B cell (primary cell): ENCODE measurements at regions not wholly inside any gene's neighbourhood (a gene's known extent, or its start where the extent isn't known, plus 50 kb on each side); places are given as distances from the start of the nearest gene placed in this dataset.

ENCODE experiments used
- ATAC-seq: fragments of 200-7000 bp; cut with Tn5 transposase; one replicate; pipeline ENCODE4 v1.10.0; 2021; ENCODE audit warnings: low read depth, mild to moderate bottlenecking, moderate number of reproducible peaks, moderate library complexity
- CTCF ChIA-PET: fragments of 350-600 bp; sonication (Branson Sonifier 250); formaldehyde crosslinking; loops from one replicate; lab custom pipeline; 2021; ENCODE audit warnings: antibody characterized with exemption, inconsistent platforms; lab: Charles Lee
- POLR2A ChIA-PET: fragments of 350-600 bp; sonication (Branson Sonifier 250); formaldehyde crosslinking; loops from one replicate; lab custom pipeline; 2021; ENCODE audit warnings: antibody characterized with exemption; lab: Charles Lee
- DNase-seq: peaks from one replicate; pipeline ENCODE4 v3.0.0; 2013
- H2AFZ ChIP-seq: 2 replicates; pipeline ENCODE4 v1.6.1; 2012; ENCODE audit warnings: mild to moderate bottlenecking, low read depth, low read length; ENCODE audit not compliant: insufficient read depth, poor library complexity, severe bottlenecking
- H3K27ac ChIP-seq, 2 donors: 1 replicate in 1 of 2; 2 replicates in 1 of 2; pipeline ENCODE4 v1.5.1; 2012 to 2013; ENCODE audit warnings: low read length in 2 of 2, mild to moderate bottlenecking in 2 of 2, moderate library complexity in 1 of 2
- H3K27me3 ChIP-seq, 4 experiments: fragments of 200-600 bp in 1 of 4; sonication (generic) in 1 of 4; replicated peaks in 1 of 4; 1 replicate in 2 of 4; 2 replicates in 2 of 4; pipeline versions ENCODE4 v1.6.1 to v1.7.0; 2013 to 2016; ENCODE audit warnings: low read length in 3 of 4, mild to moderate bottlenecking in 2 of 4, mixed read lengths in 1 of 4, moderate library complexity in 1 of 4; ENCODE audit not compliant: insufficient read depth in 4 of 4, control insufficient read depth in 3 of 4; ENCODE audit errors: control extremely low read depth in 1 of 4
- H3K36me3 ChIP-seq, 2 experiments: replicated peaks in 1 of 2; 1 replicate in 1 of 2; 2 replicates in 1 of 2; pipeline versions ENCODE4 v1.6.1 to v1.7.1; 2013; ENCODE audit warnings: low read length in 1 of 2; ENCODE audit not compliant: insufficient read depth in 2 of 2, control insufficient read depth in 1 of 2; ENCODE audit errors: control extremely low read depth in 1 of 2, extremely low read depth in 1 of 2
- H3K4me1 ChIP-seq, 2 donors: fragments of 200-600 bp in 1 of 2; sonication (generic) in 1 of 2; 1 replicate in 1 of 2; 2 replicates in 1 of 2; pipeline versions ENCODE4 v1.5.1 to v1.6.1; 2013 to 2017; ENCODE audit warnings: low read length in 2 of 2; ENCODE audit not compliant: control insufficient read depth in 2 of 2, insufficient read depth in 2 of 2
- H3K4me2 ChIP-seq: replicated peaks from 2 replicates; pipeline ENCODE3; 2012; ENCODE audit warnings: mild to moderate bottlenecking, low read depth, low read length; ENCODE audit not compliant: poor library complexity, severe bottlenecking
- H3K4me3 ChIP-seq, 5 experiments: fragments of 200-600 bp in 1 of 5; sonication (generic) in 1 of 5; 1 replicate in 3 of 5; 2 replicates in 2 of 5; pipeline versions ENCODE4 v1.5.1 to v1.7.0; 2011 to 2016; ENCODE audit warnings: low read length in 4 of 5, mild to moderate bottlenecking in 4 of 5, low read depth in 2 of 5, control low read depth in 1 of 5, moderate library complexity in 1 of 5; ENCODE audit not compliant: insufficient read depth in 1 of 5; ENCODE audit errors: control extremely low read depth in 1 of 5, extremely low read depth in 1 of 5
- H3K79me2 ChIP-seq: fragments of 200-600 bp; sonication (generic); one replicate; pipeline ENCODE4 v1.6.0; 2016; ENCODE audit warnings: low read length; ENCODE audit not compliant: control insufficient read depth, insufficient read depth
- H3K9ac ChIP-seq: fragments of 200-600 bp; sonication (generic); 2 replicates; pipeline ENCODE4 v1.6.1; 2017; ENCODE audit warnings: mild to moderate bottlenecking, low read length, moderate library complexity
- H3K9me3 ChIP-seq, 3 donors: one replicate each; pipeline versions ENCODE4 v1.6.1 to v1.7.1; 2013; ENCODE audit warnings: low read length in 2 of 3; ENCODE audit not compliant: control insufficient read depth in 2 of 3, insufficient read depth in 1 of 3; ENCODE audit errors: control extremely low read depth in 1 of 3
- H4K20me1 ChIP-seq: 2 replicates; pipeline ENCODE4 v1.6.0; 2012; ENCODE audit warnings: mild to moderate bottlenecking, low read length; ENCODE audit not compliant: insufficient read depth, control insufficient read depth, poor library complexity, severe bottlenecking
- H3K27ac Mint-ChIP-seq: one replicate; pipeline ENCODE4 v1.8.0; 2021; ENCODE audit warnings: mixed read lengths
- H3K27me3 Mint-ChIP-seq: one replicate; pipeline ENCODE4 v1.8.0; 2021; ENCODE audit warnings: mixed read lengths
- H3K4me1 Mint-ChIP-seq: one replicate; pipeline ENCODE4 v1.8.0; 2021; ENCODE audit warnings: mixed read lengths
- H3K4me3 Mint-ChIP-seq: one replicate; pipeline ENCODE4 v1.8.0; 2021; ENCODE audit warnings: mixed read lengths
- H3K9me3 Mint-ChIP-seq: one replicate; pipeline ENCODE4 v1.8.0; 2022; ENCODE audit warnings: mixed read lengths; ENCODE audit not compliant: insufficient read depth
- EZH2 ChIP-seq: IDR thresholded peaks from 2 replicates; pipeline ENCODE4 v1.6.1; 2012; ENCODE audit warnings: borderline replicate concordance, low read depth, mild to moderate bottlenecking, moderate library complexity, low read length; ENCODE audit not compliant: insufficient read depth, poor library complexity, severe bottlenecking
- WGBS: methylation state at CpG from one replicate; pipeline ENCODE4 v1.1.5; 2013; ENCODE audit warnings: missing lambda C conversion rate; ENCODE audit not compliant: insufficient coverage; 5-methylcytosine and 5-hydroxymethylcytosine counted together
- intact Hi-C: fragments of 100-400 bp; cut with micrococcal nuclease; formaldehyde crosslinking; loops from one replicate; pipeline ENCODE4 v1.10.0; 2022
- TF ChIP-seq, protein P1 (sequence below): fragments of 200-600 bp; IDR thresholded peaks from one replicate; pipeline ENCODE4 v1.8.0; 2022; ENCODE audit warnings: antibody characterized with exemption, mild to moderate bottlenecking

DNA sequence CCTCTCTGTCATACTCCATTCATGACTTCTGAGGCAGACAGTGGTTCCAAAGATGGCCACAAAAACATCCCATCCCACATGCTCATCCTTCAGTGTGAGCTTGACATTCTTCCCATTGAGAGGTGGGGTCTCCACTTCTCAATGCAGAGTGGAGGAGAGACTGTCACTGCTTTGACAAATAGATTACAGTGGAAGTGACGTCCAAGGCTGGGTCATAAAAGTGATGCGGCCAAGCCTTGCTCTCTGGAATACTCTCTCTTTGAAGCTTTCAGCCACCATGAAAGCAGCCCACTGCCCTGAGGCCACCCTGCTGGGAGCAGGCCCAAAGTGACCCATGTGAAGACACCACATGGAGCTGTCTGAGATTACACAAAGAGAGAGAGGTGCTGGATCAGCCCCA lies 59.0 kb upstream of the DNAH5 start:
- WGBS, result 100% methylated on average over 2 of the region's 2 CpGs
- H3K9me3 ChIP-seq, result peaks cover 0 to 5% (median 0%) of the 10 kb centered on the region in 3 donors

DNA sequence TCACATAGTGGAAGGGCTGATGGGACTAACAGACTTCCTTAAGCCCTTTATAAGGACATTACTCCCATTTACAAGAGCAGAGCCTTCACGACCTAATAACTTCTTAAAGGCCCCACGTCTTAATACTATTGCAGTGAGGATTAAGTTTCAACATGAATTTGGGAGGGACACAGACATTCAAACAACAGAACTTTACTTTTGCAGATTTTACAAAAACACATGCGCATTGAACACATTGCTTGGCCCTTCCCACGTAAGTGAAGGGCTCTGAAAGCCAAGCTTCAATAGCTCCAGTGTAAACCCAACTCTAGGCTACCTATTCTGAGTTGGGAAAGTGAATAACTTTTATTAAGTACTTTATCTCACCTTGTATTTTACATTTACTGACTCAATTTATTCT lies 53.8 kb upstream of the DNAH5 start:
- Histone ChIP-seq H3K79me2 (no peaks in the 10 kb centered on the region), H3K27me3 (peaks cover 0 to 8% (median 2%) of the 10 kb centered on the region in 4 experiments), H3K4me2 (no peak overlapping the region), H2AFZ (no peak overlapping the region), H3K4me3 (no peak overlapping the region), H3K9me3 (peaks cover 0 to 11% (median 8%) of the 10 kb centered on the region in 3 donors), H3K4me1 (no peaks in the 10 kb centered on the region), H3K27ac (no peak overlapping the region), H4K20me1 (no peaks in the 10 kb centered on the region), H3K36me3 (no peaks in the 10 kb centered on the region), H3K9ac (no peak overlapping the region)
- ChIA-PET CTCF (interaction anchor here (0.6 kb wide), 1 partner anchor 9 kb away, joined by 4 read pairs; no protein-coding TSS in a partner anchor), POLR2A (interaction anchor here (0.7 kb wide), 1 partner anchor 66 kb away, joined by 4 read pairs; no protein-coding TSS in a partner anchor)
- peaks cover 2% of the 10 kb centered on the region for H3K4me1 Mint-ChIP-seq
- no peak for TF ChIP-seq EZH2
- TF ChIP-seq, protein P1, sequence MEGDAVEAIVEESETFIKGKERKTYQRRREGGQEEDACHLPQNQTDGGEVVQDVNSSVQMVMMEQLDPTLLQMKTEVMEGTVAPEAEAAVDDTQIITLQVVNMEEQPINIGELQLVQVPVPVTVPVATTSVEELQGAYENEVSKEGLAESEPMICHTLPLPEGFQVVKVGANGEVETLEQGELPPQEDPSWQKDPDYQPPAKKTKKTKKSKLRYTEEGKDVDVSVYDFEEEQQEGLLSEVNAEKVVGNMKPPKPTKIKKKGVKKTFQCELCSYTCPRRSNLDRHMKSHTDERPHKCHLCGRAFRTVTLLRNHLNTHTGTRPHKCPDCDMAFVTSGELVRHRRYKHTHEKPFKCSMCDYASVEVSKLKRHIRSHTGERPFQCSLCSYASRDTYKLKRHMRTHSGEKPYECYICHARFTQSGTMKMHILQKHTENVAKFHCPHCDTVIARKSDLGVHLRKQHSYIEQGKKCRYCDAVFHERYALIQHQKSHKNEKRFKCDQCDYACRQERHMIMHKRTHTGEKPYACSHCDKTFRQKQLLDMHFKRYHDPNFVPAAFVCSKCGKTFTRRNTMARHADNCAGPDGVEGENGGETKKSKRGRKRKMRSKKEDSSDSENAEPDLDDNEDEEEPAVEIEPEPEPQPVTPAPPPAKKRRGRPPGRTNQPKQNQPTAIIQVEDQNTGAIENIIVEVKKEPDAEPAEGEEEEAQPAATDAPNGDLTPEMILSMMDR, result no peak
- no peak overlapping the region for H3K4me3 Mint-ChIP-seq
- DNase-seq, result no peak
- peaks cover 35% of the 10 kb centered on the region for H3K27me3 Mint-ChIP-seq
- no peak for ATAC-seq
- peaks cover 7% of the 10 kb centered on the region for H3K9me3 Mint-ChIP-seq
- intact Hi-C loops, result no loop called here
- no CpG with 5 or more reads among the region's 4 CpGs for WGBS
- H3K27ac Mint-ChIP-seq, result no peak overlapping the region

More for the DNA sequence above, 59.0 kb upstream of the DNAH5 start:
- Histone ChIP-seq H2AFZ (no peak overlapping the region), H3K9ac (no peak overlapping the region), H4K20me1 (no peaks in the 10 kb centered on the region), H3K27me3 (peaks cover 0 to 8% (median 2%) of the 10 kb centered on the region in 4 experiments), H3K27ac (no peak overlapping the region), H3K36me3 (no peaks in the 10 kb centered on the region), H3K4me1 (no peaks in the 10 kb centered on the region), H3K79me2 (no peaks in the 10 kb centered on the region), H3K4me3 (no peak overlapping the region), H3K4me2 (no peak overlapping the region)
- no peaks in the 10 kb centered on the region for H3K4me1 Mint-ChIP-seq
- H3K4me3 Mint-ChIP-seq, result no peak overlapping the region
- peaks cover under 1% of the 10 kb centered on the region for H3K9me3 Mint-ChIP-seq
- ChIA-PET POLR2A (no interaction called here), CTCF (no interaction called here)
- peaks cover 34% of the 10 kb centered on the region for H3K27me3 Mint-ChIP-seq
- no peak for DNase-seq
- ATAC-seq, result no peak
- TF ChIP-seq, protein P1, result no peak
- no peak for TF ChIP-seq EZH2
- no peak overlapping the region for H3K27ac Mint-ChIP-seq
- intact Hi-C loops, result no loop called here
